Mucosa of stomach (tissue), 1 donor: ENCODE measurements at regions not wholly inside any gene's neighbourhood (a gene's known extent, or its start where the extent isn't known, plus 50 kb on each side); places are given as distances from the start of the nearest gene placed in this dataset.

Source experiments
- H3K27me3 ChIP-seq: one replicate; pipeline ENCODE4 v1.7.0; 2013; ENCODE audit warnings: mild to moderate bottlenecking, low read length; ENCODE audit not compliant: control insufficient read depth, insufficient read depth
- H3K36me3 ChIP-seq: one replicate; pipeline ENCODE4 v1.7.0; 2013; ENCODE audit warnings: low read length; ENCODE audit not compliant: control insufficient read depth, insufficient read depth
- H3K4me1 ChIP-seq: one replicate; pipeline ENCODE4 v1.7.0; 2013; ENCODE audit warnings: mild to moderate bottlenecking, low read length; ENCODE audit not compliant: control insufficient read depth, insufficient read depth
- H3K4me3 ChIP-seq: one replicate; pipeline ENCODE4 v1.7.0; 2013; ENCODE audit warnings: low read length
- H3K9ac ChIP-seq: one replicate; pipeline ENCODE4 v1.7.0; 2013; ENCODE audit warnings: mild to moderate bottlenecking, low read length, moderate library complexity
- H3K9me3 ChIP-seq: one replicate; pipeline ENCODE4 v1.7.0; 2013; ENCODE audit warnings: mild to moderate bottlenecking, low read length, moderate library complexity; ENCODE audit not compliant: control insufficient read depth
- donor health status: Pancreatic carcinoma.

DNA sequence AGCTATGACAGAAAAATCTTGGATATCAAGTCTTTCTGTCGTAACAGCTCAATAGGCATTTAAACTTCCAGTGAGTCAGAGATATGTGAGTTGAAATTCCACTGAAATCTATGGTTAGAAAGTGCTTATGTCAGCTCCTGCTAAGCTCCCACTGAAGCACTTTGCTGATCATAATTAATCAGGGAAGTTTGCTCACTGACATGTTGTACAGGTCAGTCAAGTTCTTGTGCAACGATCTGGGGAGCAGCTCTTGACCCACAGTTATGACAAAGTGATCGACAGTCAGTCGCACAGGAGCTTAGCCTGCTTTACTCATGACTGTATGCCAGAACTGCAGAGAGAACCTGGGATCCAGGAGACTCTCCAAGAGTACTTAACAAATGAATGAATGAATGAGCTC is 453.5 kb downstream of the SOX2 start:
- Histone ChIP-seq H3K4me1 (peaks cover 5% of the 10 kb centered on the region), H3K9me3 (no peaks in the 10 kb centered on the region), H3K27me3 (no peaks in the 10 kb centered on the region), H3K36me3 (no peaks in the 10 kb centered on the region), H3K9ac (peak overlapping the region; percentile 8), H3K4me3 (no peak overlapping the region)

DNA sequence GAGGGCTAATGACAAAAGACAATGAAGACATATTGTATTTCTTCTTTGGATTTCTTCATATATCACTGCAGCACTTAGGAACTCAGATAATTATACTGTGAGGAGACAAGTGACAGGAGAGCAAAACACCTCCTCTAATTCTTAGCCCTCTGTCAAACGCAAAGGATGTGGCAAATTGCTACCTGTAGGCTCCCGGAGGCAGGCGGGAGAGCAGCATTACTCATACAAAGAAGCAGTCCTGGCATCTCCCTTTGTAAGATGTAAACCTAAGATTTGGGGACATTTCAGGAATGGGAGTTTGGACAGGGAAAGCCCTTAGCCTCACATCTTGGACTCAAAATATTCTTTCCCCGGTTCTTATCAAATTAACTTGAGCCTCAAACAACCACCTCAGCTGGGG is 460.8 kb downstream of the SOX2 start:
- Histone ChIP-seq H3K4me1 (no peaks in the 10 kb centered on the region), H3K4me3 (no peak overlapping the region), H3K36me3 (no peaks in the 10 kb centered on the region), H3K9ac (no peak overlapping the region), H3K9me3 (no peaks in the 10 kb centered on the region), H3K27me3 (no peaks in the 10 kb centered on the region)

- no peaks in the 10 kb centered on the region for H3K36me3 ChIP-seq
- H3K27me3 ChIP-seq = no peaks in the 10 kb centered on the region
- no peak overlapping the region for H3K4me3 ChIP-seq
- H3K9me3 ChIP-seq = no peaks in the 10 kb centered on the region
- H3K4me1 ChIP-seq = peaks cover 6% of the 10 kb centered on the region
- H3K9ac ChIP-seq = no peak overlapping the region
These were observed 466.9 kb downstream of the SOX2 start for GRCh38 chr3:182178488-182179200.

DNA sequence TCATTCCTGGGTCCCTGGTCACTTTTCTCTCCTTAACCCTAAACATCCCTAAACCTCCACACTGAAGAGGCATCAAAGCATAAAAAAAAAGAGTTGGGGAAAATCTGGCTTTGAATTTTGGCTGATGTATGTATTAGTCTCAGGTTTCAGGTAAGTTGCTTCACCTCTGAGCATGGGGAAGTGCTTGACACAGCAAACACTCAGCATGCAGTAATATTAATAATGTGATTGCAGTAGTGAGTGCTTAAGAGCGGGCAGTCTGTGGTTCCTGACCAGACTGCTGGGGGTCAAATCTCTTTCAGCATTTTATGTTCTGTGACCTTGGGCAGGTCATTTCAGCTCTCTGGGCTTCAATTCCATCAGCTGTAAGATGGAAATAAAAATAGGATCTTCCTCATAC is 467.9 kb downstream of the SOX2 start:
- H3K9ac ChIP-seq = no peak overlapping the region
- no peak overlapping the region for H3K4me3 ChIP-seq
- H3K9me3 ChIP-seq = no peaks in the 10 kb centered on the region
- no peaks in the 10 kb centered on the region for H3K36me3 ChIP-seq
- no peaks in the 10 kb centered on the region for H3K27me3 ChIP-seq
- peaks cover 6% of the 10 kb centered on the region for H3K4me1 ChIP-seq

- Histone ChIP-seq H3K4me3 (no peak overlapping the region), H3K4me1 (peaks cover 6% of the 10 kb centered on the region), H3K9ac (no peak overlapping the region), H3K27me3 (no peaks in the 10 kb centered on the region), H3K36me3 (no peaks in the 10 kb centered on the region), H3K9me3 (no peaks in the 10 kb centered on the region)
These were observed 469.1 kb downstream of the SOX2 start for GRCh38 chr3:182180654-182181385.

GRCh38 chr3:182182531-182182968 is 470.8 kb downstream of the SOX2 start:
- Histone ChIP-seq H3K9me3 (no peaks in the 10 kb centered on the region), H3K9ac (no peak overlapping the region), H3K4me3 (no peak overlapping the region), H3K27me3 (no peaks in the 10 kb centered on the region), H3K36me3 (no peaks in the 10 kb centered on the region), H3K4me1 (peaks cover 6% of the 10 kb centered on the region)

- Histone ChIP-seq H3K4me1 (peaks cover 6% of the 10 kb centered on the region), H3K9ac (no peak overlapping the region), H3K4me3 (no peak overlapping the region), H3K27me3 (no peaks in the 10 kb centered on the region), H3K9me3 (no peaks in the 10 kb centered on the region), H3K36me3 (no peaks in the 10 kb centered on the region)
These were observed 472.1 kb downstream of the SOX2 start for GRCh38 chr3:182183716-182184430.

- Histone ChIP-seq H3K9me3 (no peaks in the 10 kb centered on the region), H3K4me1 (peaks cover 2% of the 10 kb centered on the region), H3K9ac (no peak overlapping the region), H3K4me3 (no peak overlapping the region), H3K36me3 (no peaks in the 10 kb centered on the region), H3K27me3 (no peaks in the 10 kb centered on the region)
These were observed 473.6 kb downstream of the SOX2 start for GRCh38 chr3:182185313-182185712.

GRCh38 chr3:182190056-182190455 is 478.3 kb downstream of the SOX2 start:
- H3K4me1 ChIP-seq = no peaks in the 10 kb centered on the region
- H3K9me3 ChIP-seq = no peaks in the 10 kb centered on the region
- H3K36me3 ChIP-seq = no peaks in the 10 kb centered on the region
- H3K9ac ChIP-seq = no peak overlapping the region
- no peak overlapping the region for H3K4me3 ChIP-seq
- no peaks in the 10 kb centered on the region for H3K27me3 ChIP-seq

DNA sequence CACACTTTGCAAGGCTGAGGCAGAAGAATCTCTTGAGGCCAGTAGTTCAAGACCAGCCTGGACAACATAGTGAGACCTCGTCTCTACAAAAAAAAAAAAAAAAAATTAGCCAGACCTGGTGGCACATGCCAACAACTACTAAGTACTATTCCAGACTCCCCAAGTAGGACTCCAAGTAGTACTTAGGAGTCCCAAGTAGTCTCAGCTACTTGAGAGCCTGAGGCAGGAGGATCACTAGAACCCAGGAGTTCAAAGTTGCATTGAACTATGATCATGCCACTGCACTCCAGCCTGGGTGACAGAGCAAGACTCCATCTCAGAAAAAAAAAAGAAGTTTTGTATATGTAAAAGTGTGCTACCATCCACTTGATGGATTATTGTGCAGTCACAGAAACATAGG is 486.6 kb downstream of the SOX2 start:
- H3K4me3 ChIP-seq = no peak overlapping the region
- H3K36me3 ChIP-seq = no peaks in the 10 kb centered on the region
- H3K9me3 ChIP-seq = no peaks in the 10 kb centered on the region
- no peaks in the 10 kb centered on the region for H3K27me3 ChIP-seq
- H3K9ac ChIP-seq = no peak overlapping the region
- peaks cover 11% of the 10 kb centered on the region for H3K4me1 ChIP-seq

- no peak overlapping the region for H3K4me3 ChIP-seq
- no peak overlapping the region for H3K9ac ChIP-seq
- no peaks in the 10 kb centered on the region for H3K36me3 ChIP-seq
- H3K27me3 ChIP-seq = no peaks in the 10 kb centered on the region
- no peaks in the 10 kb centered on the region for H3K9me3 ChIP-seq
- H3K4me1 ChIP-seq = peaks cover 11% of the 10 kb centered on the region
These were observed 489.9 kb downstream of the SOX2 start for GRCh38 chr3:182201456-182202168.
